OCI-LY3 (cell line): ENCODE measurements at regions not wholly inside any gene's neighbourhood (a gene's known extent, or its start where the extent isn't known, plus 50 kb on each side); places are given as distances from the start of the nearest gene placed in this dataset.
A peak's percentile ranks its signal among the peaks of the same experiment; 100 is the strongest.

Source experiments
- H2AFZ ChIP-seq: fragments of 200-600, 300-600 bp; shearing (Covaris generic); 2 replicates; pipeline ENCODE4 v1.6.0; 2014; ENCODE audit warnings: antibody characterized with exemption, low read depth, low read length
- H3K27ac ChIP-seq: fragments of 200-600, 300-600 bp; sonication (generic); 2 replicates; pipeline ENCODE4 v1.5.1; 2014; ENCODE audit warnings: mild to moderate bottlenecking, low read length, moderate library complexity, mixed read lengths
- H3K27me3 ChIP-seq: fragments of 200-600, 300-600 bp; sonication (generic); 2 replicates; pipeline ENCODE4 v1.6.1; 2014; ENCODE audit warnings: low read depth, low read length, mixed read lengths
- H3K36me3 ChIP-seq: fragments of 200-600, 300-600 bp; sonication (generic); replicated peaks from 2 replicates; pipeline ENCODE3; 2014; ENCODE audit warnings: low read depth, low read length, mixed read lengths
- H3K4me1 ChIP-seq: fragments of 300-600, 200-600 bp; sonication (generic); 2 replicates; pipeline ENCODE4 v1.6.1; 2014; ENCODE audit warnings: low read length, mixed read lengths
- H3K4me2 ChIP-seq: fragments of 200-600, 300-600 bp; sonication (generic); 2 replicates; pipeline ENCODE4 v1.6.1; 2014; ENCODE audit warnings: low read length, mixed read lengths
- H3K4me3 ChIP-seq: fragments of 300-600, 200-600 bp; sonication (generic); 2 replicates; pipeline ENCODE4 v1.5.1; 2014; ENCODE audit warnings: antibody characterized with exemption, mild to moderate bottlenecking, low read length, moderate library complexity
- H3K79me2 ChIP-seq: fragments of 300-600, 200-600 bp; shearing (Covaris generic); 2 replicates; pipeline ENCODE4 v1.6.1; 2014; ENCODE audit warnings: mild to moderate bottlenecking, low read length, mixed read lengths
- H3K9ac ChIP-seq: fragments of 300-600, 200-600 bp; shearing (Covaris generic); 2 replicates; pipeline ENCODE4 v1.6.0; 2014; ENCODE audit warnings: mild to moderate bottlenecking, low read length, moderate library complexity
- H3K9me3 ChIP-seq: fragments of 200-600, 300-600 bp; shearing (Covaris generic); 2 replicates; pipeline ENCODE4 v1.6.1; 2014; ENCODE audit warnings: low read length, mixed read lengths; ENCODE audit not compliant: insufficient read depth
- H4K20me1 ChIP-seq: fragments of 200-600, 300-600 bp; sonication (generic); 2 replicates; pipeline ENCODE4 v1.6.1; 2016; ENCODE audit warnings: low read length, mixed read lengths; ENCODE audit not compliant: insufficient read depth
- EZH2phosphoT487 ChIP-seq: fragments of 200-600 bp; shearing (Covaris generic); IDR thresholded peaks from 2 replicates; pipeline ENCODE4 v1.6.1; 2018; ENCODE audit warnings: antibody characterized with exemption, mixed run types, low read depth
- TF ChIP-seq, protein P1 (sequence below): fragments of 200-600, 300-600 bp; sonication (generic); IDR thresholded peaks from 2 replicates; pipeline ENCODE4 v1.5.1; 2014; ENCODE audit warnings: antibody characterized with exemption, low read length, low read depth

DNA sequence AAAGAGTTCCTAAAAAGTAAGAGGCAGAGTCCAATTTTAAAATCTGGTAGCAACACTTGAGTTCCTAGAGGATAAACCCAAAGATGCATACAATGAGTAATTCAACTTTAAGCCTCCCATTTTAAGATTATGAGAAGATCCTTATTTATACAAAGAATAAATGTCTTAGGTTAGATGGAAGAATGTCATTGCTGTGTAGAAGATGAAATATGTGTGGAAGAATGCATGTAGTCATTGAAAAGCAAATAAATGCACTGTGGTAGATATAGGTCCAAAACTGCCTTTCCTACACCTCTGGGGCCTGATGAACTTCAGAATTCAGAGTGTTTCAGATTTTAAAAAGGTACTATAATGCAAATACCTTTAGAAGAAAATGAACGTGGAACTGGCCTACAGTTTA, 58.7 kb upstream of the LRP1B start:
- Histone ChIP-seq H3K27ac (no peak overlapping the region), H3K9ac (no peak overlapping the region), H2AFZ (no peak overlapping the region), H3K79me2 (no peaks in the 10 kb centered on the region), H3K4me3 (no peak overlapping the region), H3K4me1 (peaks cover 5% of the 10 kb centered on the region), H3K9me3 (no peaks in the 10 kb centered on the region), H4K20me1 (no peaks in the 10 kb centered on the region), H3K4me2 (no peak overlapping the region), H3K27me3 (no peaks in the 10 kb centered on the region), H3K36me3 (no peaks in the 10 kb centered on the region)
- TF ChIP-seq EZH2phosphoT487 = no peak
- TF ChIP-seq, protein P1, sequence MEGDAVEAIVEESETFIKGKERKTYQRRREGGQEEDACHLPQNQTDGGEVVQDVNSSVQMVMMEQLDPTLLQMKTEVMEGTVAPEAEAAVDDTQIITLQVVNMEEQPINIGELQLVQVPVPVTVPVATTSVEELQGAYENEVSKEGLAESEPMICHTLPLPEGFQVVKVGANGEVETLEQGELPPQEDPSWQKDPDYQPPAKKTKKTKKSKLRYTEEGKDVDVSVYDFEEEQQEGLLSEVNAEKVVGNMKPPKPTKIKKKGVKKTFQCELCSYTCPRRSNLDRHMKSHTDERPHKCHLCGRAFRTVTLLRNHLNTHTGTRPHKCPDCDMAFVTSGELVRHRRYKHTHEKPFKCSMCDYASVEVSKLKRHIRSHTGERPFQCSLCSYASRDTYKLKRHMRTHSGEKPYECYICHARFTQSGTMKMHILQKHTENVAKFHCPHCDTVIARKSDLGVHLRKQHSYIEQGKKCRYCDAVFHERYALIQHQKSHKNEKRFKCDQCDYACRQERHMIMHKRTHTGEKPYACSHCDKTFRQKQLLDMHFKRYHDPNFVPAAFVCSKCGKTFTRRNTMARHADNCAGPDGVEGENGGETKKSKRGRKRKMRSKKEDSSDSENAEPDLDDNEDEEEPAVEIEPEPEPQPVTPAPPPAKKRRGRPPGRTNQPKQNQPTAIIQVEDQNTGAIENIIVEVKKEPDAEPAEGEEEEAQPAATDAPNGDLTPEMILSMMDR = no peak

DNA sequence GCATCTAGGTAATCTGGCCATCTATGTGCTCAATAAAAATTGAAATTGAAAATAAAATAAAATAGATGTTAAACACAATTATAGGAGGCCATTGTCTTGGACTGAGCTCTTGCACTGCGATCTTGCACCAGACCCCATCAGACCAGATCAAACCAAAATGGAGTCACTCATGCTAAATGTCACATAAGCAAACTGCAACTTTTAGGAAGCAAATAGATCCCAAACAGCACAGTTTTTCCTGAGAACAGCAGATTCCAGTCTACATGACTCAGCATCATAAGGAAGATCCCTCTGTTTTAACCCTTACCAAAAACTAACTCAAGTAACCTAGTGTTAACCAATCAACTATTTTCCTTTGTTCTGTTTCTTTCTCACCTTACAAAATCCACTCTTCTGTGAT, 57.7 kb upstream of the LRP1B start:
- Histone ChIP-seq H3K79me2 (no peaks in the 10 kb centered on the region), H3K4me2 (no peak overlapping the region), H3K27ac (no peak overlapping the region), H3K36me3 (no peaks in the 10 kb centered on the region), H3K27me3 (no peaks in the 10 kb centered on the region), H3K4me1 (peaks cover 5% of the 10 kb centered on the region), H4K20me1 (no peaks in the 10 kb centered on the region), H3K9me3 (0 out of 2 replicates have a peak, but pooled peaks cover under 1% of the 10 kb centered on the region), H3K4me3 (no peak overlapping the region), H3K9ac (no peak overlapping the region), H2AFZ (no peak overlapping the region)
- TF ChIP-seq, protein P1 = no peak
- no peak for TF ChIP-seq EZH2phosphoT487

DNA sequence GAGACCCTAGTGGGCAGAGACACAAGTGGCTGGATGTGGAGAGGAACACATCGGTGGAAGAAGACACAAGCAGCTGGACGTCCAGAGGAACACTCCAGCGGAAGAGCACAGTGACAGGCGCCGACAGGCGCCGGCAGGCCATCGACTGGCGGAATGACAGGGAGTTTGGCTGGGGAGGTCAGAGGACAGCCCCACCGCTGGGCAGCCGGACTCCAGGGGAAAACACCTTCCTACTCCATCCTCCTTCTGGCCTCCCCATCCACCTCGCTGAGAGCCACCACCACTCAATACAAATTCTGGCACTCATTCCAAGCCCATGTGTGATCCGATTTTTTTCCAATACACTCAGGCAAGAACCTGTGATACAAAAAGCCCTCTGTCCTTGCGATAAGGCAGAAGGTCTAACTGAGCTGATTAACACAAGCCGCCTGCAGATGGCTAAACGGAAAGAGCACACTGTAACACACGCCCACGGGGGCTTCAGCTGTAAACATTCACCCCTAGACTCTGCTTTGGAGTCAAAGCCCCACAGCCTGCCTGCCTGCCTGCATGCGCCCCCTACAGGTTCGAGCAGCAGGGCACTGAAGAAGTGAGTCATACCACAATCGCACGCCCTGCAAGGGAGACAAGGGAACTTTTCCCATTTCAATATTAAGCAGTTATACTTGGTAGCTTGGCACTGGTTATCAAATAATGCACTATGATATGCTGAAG, 50.2 kb upstream of the LRP1B start:
- H3K79me2 ChIP-seq = no peaks in the 10 kb centered on the region
- peaks cover 2% of the 10 kb centered on the region for H3K4me1 ChIP-seq
- H2AFZ ChIP-seq = no peak overlapping the region
- H4K20me1 ChIP-seq = no peaks in the 10 kb centered on the region
- no peak overlapping the region for H3K9ac ChIP-seq
- no peak overlapping the region for H3K4me2 ChIP-seq
- no peak overlapping the region for H3K27ac ChIP-seq
- H3K36me3 ChIP-seq = no peaks in the 10 kb centered on the region
- H3K9me3 ChIP-seq = peaks cover 9% of the 10 kb centered on the region; the same call in 1 of the 2 replicates
- H3K27me3 ChIP-seq = no peaks in the 10 kb centered on the region
- TF ChIP-seq, protein P1 = peak; percentile 30; the same call in 1 of the 2 replicates
- TF ChIP-seq EZH2phosphoT487 = no peak
- no peak overlapping the region for H3K4me3 ChIP-seq
